ENCODE measurements at regions not wholly inside any gene's neighbourhood (a gene's known extent, or its start where the extent isn't known, plus 50 kb on each side); places are given as distances from the start of the nearest gene placed in this dataset.

DNA sequence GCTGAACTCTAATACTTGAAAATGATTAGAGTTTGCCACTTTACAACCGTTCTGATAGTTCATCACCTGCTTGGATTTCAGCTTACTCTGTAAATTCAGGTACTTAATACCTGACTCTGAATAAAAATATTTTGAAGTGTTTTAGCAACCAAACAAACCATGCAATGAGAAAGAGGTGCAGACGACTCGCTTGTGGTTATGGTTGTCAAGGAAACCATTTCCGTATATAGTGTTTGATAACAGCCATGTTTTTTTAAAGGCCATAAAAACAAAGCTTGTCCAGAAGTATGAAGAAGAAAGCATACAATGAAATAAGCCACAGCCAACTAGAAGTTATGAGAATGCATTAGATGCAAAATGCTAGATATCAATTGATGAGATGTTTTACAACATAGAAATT, 167.2 kb upstream of the HMCN1 start:
- no CpG with 5 or more reads among the region's 4 CpGs for WGBS (ENCODE audit: extremely low coverage, insufficient read length, low lambda C conversion rate)
- H3K14ac ChIP-seq (ENCODE audit: insufficient read depth, low read length), result no peak overlapping the region
- H4K91ac ChIP-seq (ENCODE audit: insufficient read length, low read depth, low read length), result no peak overlapping the region
- no peak overlapping the region for H2AFZ ChIP-seq (ENCODE audit: low read length)
- no peaks in the 10 kb centered on the region for H4K20me1 ChIP-seq (ENCODE audit: control insufficient read depth, insufficient read depth, insufficient read length)
- no peak overlapping the region for H3T11ph ChIP-seq (ENCODE audit: low read length)
- no peaks in the 10 kb centered on the region for H3K9me3 ChIP-seq (ENCODE audit: control insufficient read depth, low read depth, low read length)
- no peak overlapping the region for H3K4me2 ChIP-seq (ENCODE audit: insufficient read depth, insufficient read length, low read length)
- H2BK5ac ChIP-seq (ENCODE audit: insufficient read length, low read length), result no peak overlapping the region
- no peaks in the 10 kb centered on the region for H3K79me1 ChIP-seq (ENCODE audit: insufficient read depth, low read depth, low read length, poor library complexity, severe bottlenecking)
- Mint-ChIP-seq H3K4me3 (no peak overlapping the region), H3K36me3 (ENCODE audit: insufficient read depth in 1 of 3, low read depth in 3 of 3) (no peaks in the 10 kb centered on the region), H3K9me3 (no peaks in the 10 kb centered on the region), H3K4me1 (peaks cover 0 to 4% of the 10 kb centered on the region in 2 experiments; a peak in 1 of 4 replicates), H3K27me3 (ENCODE audit: low read depth) (no peaks in the 10 kb centered on the region), H3K27ac (no peak overlapping the region)
- H2BK12ac ChIP-seq (ENCODE audit: insufficient read length, low read depth, low read length), result no peak overlapping the region
- no peak overlapping the region for H3K18ac ChIP-seq (ENCODE audit: insufficient read length, low read depth, low read length)
- H3K23ac ChIP-seq (ENCODE audit: insufficient read length, low read depth, low read length), result no peak overlapping the region
- no peak overlapping the region for H2BK120ac ChIP-seq (ENCODE audit: low read depth, low read length, poor library complexity, severe bottlenecking)
- H3K79me2 ChIP-seq (ENCODE audit: insufficient read depth, low read length), result no peaks in the 10 kb centered on the region
- H3K23me2 ChIP-seq (ENCODE audit: insufficient read length, low read depth, low read length, poor library complexity, severe bottlenecking), result no peaks in the 10 kb centered on the region
- no peak overlapping the region for H4K5ac ChIP-seq (ENCODE audit: insufficient read length, low read depth, low read length)
- no peak for DNase-seq
- H2BK20ac ChIP-seq (ENCODE audit: low read depth, low read length, poor library complexity, severe bottlenecking), result no peak overlapping the region
- no peak overlapping the region for H3K27ac ChIP-seq (ENCODE audit: insufficient read length, low read depth, low read length)
- no peak overlapping the region for H2BK15ac ChIP-seq (ENCODE audit: low read depth, low read length)
- H4K8ac ChIP-seq (replicated peaks; ENCODE audit: insufficient read length, low read depth, low read length), result no peak overlapping the region
- no peak overlapping the region for H3K9ac ChIP-seq (ENCODE audit: extremely low read depth, insufficient read length, low read length)
- no peak overlapping the region for H2AK5ac ChIP-seq (ENCODE audit: insufficient read length, low read length)
- no peaks in the 10 kb centered on the region for H3K4me1 ChIP-seq (ENCODE audit: insufficient read depth, low read length)
- H3K4ac ChIP-seq (ENCODE audit: low read depth, low read length), result no peak overlapping the region
- no peak overlapping the region for H3K56ac ChIP-seq (ENCODE audit: insufficient read length, low read depth, low read length)
- TF ChIP-seq, protein P1, sequence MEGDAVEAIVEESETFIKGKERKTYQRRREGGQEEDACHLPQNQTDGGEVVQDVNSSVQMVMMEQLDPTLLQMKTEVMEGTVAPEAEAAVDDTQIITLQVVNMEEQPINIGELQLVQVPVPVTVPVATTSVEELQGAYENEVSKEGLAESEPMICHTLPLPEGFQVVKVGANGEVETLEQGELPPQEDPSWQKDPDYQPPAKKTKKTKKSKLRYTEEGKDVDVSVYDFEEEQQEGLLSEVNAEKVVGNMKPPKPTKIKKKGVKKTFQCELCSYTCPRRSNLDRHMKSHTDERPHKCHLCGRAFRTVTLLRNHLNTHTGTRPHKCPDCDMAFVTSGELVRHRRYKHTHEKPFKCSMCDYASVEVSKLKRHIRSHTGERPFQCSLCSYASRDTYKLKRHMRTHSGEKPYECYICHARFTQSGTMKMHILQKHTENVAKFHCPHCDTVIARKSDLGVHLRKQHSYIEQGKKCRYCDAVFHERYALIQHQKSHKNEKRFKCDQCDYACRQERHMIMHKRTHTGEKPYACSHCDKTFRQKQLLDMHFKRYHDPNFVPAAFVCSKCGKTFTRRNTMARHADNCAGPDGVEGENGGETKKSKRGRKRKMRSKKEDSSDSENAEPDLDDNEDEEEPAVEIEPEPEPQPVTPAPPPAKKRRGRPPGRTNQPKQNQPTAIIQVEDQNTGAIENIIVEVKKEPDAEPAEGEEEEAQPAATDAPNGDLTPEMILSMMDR (conservative IDR thresholded peaks at IDR 0.05), result no peak
- no peaks in the 10 kb centered on the region for H3K27me3 ChIP-seq (ENCODE audit: insufficient read depth, low read length)

All from H9 (cell line).